Natural killer cell treated with Interleukin-12 subunit alpha and Interleukin-12 subunit beta and Interleukin-15 and Interleukin-18, amount 100 ng/mL, for 72 hours (primary cell): ENCODE measurements at regions not wholly inside any gene's neighbourhood (a gene's known extent, or its start where the extent isn't known, plus 50 kb on each side); places are given as distances from the start of the nearest gene placed in this dataset.

ENCODE experiments used
- ATAC-seq, 2 donors: fragments of 150-1000 bp; cut with Tn5 transposase in 1 of 2; sonication (Bioruptor Pico), chemical (Tn5 transposase) in 1 of 2; 2 replicates each; pipeline ENCODE4 v1.10.0; 2021
- DNase-seq: peaks from one replicate; pipeline ENCODE4 v3.0.0; 2022; ENCODE audit warnings: low spot score
- H3K27ac Mint-ChIP-seq, 2 donors: 1 replicate in 1 of 2; 2 replicates in 1 of 2; pipeline ENCODE4 v1.8.0; 2022; ENCODE audit warnings: mixed read lengths in 2 of 2, mild to moderate bottlenecking in 1 of 2, moderate library complexity in 1 of 2
- H3K27me3 Mint-ChIP-seq, 2 donors: 1 replicate in 1 of 2; 2 replicates in 1 of 2; pipeline ENCODE4 v1.8.0; 2022; ENCODE audit warnings: mixed read lengths in 2 of 2
- H3K36me3 Mint-ChIP-seq: one replicate; pipeline ENCODE4 v1.8.0; 2022; ENCODE audit warnings: mixed read lengths
- H3K4me1 Mint-ChIP-seq, 2 donors: 1 replicate in 1 of 2; 2 replicates in 1 of 2; pipeline ENCODE4 v1.8.0; 2022; ENCODE audit warnings: low read depth in 2 of 2, mixed read lengths in 2 of 2, mild to moderate bottlenecking in 1 of 2
- H3K4me3 Mint-ChIP-seq: one replicate; pipeline ENCODE4 v1.8.0; 2022; ENCODE audit warnings: mixed read lengths
- H3K9me3 Mint-ChIP-seq: 2 replicates; pipeline ENCODE4 v1.8.0; 2022; ENCODE audit warnings: mixed read lengths

GRCh38 chr13:77480066-77480465, 55.4 kb upstream of the SCEL start:
- Mint-ChIP-seq H3K27me3 (peaks cover under 1 to 12% of the 10 kb centered on the region in 2 donors), H3K9me3 (no peaks in the 10 kb centered on the region), H3K27ac (no peak overlapping the region), H3K4me3 (no peak overlapping the region), H3K4me1 (peaks cover 4 to 6% of the 10 kb centered on the region in 2 donors), H3K36me3 (no peaks in the 10 kb centered on the region)
- DNase-seq (no peak), ATAC-seq (no peak)

GRCh38 chr13:77479326-77479725, 56.2 kb upstream of the SCEL start:
- DNase-seq (no peak), ATAC-seq (no peak)
- Mint-ChIP-seq H3K4me3 (no peak overlapping the region), H3K27me3 (peaks cover 0 to 12% of the 10 kb centered on the region in 2 donors), H3K4me1 (peaks cover 4 to 6% of the 10 kb centered on the region in 2 donors), H3K9me3 (no peaks in the 10 kb centered on the region), H3K36me3 (no peaks in the 10 kb centered on the region), H3K27ac (no peak overlapping the region)

- no peaks in the 10 kb centered on the region for H3K9me3 Mint-ChIP-seq
- no peak overlapping the region for H3K27ac Mint-ChIP-seq
- DNase-seq (no peak), ATAC-seq (no peak)
- peaks cover 4 to 6% of the 10 kb centered on the region in 2 donors for H3K4me1 Mint-ChIP-seq
- peak overlapping the region; percentile 80 for H3K4me3 Mint-ChIP-seq
- H3K27me3 Mint-ChIP-seq = peaks cover 0 to 12% of the 10 kb centered on the region in 2 donors
- no peaks in the 10 kb centered on the region for H3K36me3 Mint-ChIP-seq
Measured at GRCh38 chr13:77477299-77477848, 58.1 kb upstream of the SCEL start.

- Mint-ChIP-seq H3K4me3 (no peak overlapping the region), H3K36me3 (no peaks in the 10 kb centered on the region)
Measured at GRCh38 chr13:77476456-77476855, 59.0 kb upstream of the SCEL start.

GRCh38 chr13:77475345-77476084, 60.0 kb upstream of the SCEL start:
- Mint-ChIP-seq H3K27ac (no peak overlapping the region), H3K4me3 (no peak overlapping the region), H3K27me3 (peaks cover 0 to 5% of the 10 kb centered on the region in 2 donors), H3K9me3 (no peaks in the 10 kb centered on the region), H3K36me3 (no peaks in the 10 kb centered on the region), H3K4me1 (peaks cover 4 to 6% of the 10 kb centered on the region in 2 donors)
- DNase-seq (no peak), ATAC-seq (no peak)

More at GRCh38 chr13:77476456-77476855, 59.0 kb upstream of the SCEL start:
- Mint-ChIP-seq H3K27me3 (peaks cover 0 to 12% of the 10 kb centered on the region in 2 donors), H3K4me1 (peaks cover 4 to 6% of the 10 kb centered on the region in 2 donors), H3K9me3 (no peaks in the 10 kb centered on the region), H3K27ac (no peak overlapping the region)
- no peak for DNase-seq
- ATAC-seq = no peak

- Mint-ChIP-seq H3K9me3 (no peaks in the 10 kb centered on the region), H3K36me3 (no peaks in the 10 kb centered on the region), H3K4me3 (no peak overlapping the region), H3K27me3 (peaks cover 0 to 10% of the 10 kb centered on the region in 2 donors), H3K4me1 (no peaks in the 10 kb centered on the region), H3K27ac (no peak overlapping the region)
- ATAC-seq = no peak
- DNase-seq = no peak
Measured at GRCh38 chr13:77470986-77471385, 64.5 kb upstream of the SCEL start.

GRCh38 chr13:77466753-77467422, 68.6 kb upstream of the SCEL start:
- H3K4me1 Mint-ChIP-seq = no peaks in the 10 kb centered on the region
- H3K36me3 Mint-ChIP-seq = no peaks in the 10 kb centered on the region
- peaks cover 10 to 16% of the 10 kb centered on the region in 2 donors for H3K27me3 Mint-ChIP-seq
- no peak for ATAC-seq
- DNase-seq = no peak
- H3K27ac Mint-ChIP-seq = no peak overlapping the region
- H3K9me3 Mint-ChIP-seq = no peaks in the 10 kb centered on the region
- no peak overlapping the region for H3K4me3 Mint-ChIP-seq

GRCh38 chr13:77465603-77466195, 69.8 kb upstream of the SCEL start:
- Mint-ChIP-seq H3K36me3 (no peaks in the 10 kb centered on the region), H3K4me1 (no peaks in the 10 kb centered on the region), H3K27me3 (peaks cover 14 to 18% of the 10 kb centered on the region in 2 donors), H3K27ac (no peak overlapping the region), H3K4me3 (no peak overlapping the region), H3K9me3 (no peaks in the 10 kb centered on the region)
- ATAC-seq (no peak), DNase-seq (no peak)

- Mint-ChIP-seq H3K4me3 (no peak overlapping the region), H3K27me3 (peaks cover 17 to 31% of the 10 kb centered on the region in 2 donors), H3K4me1 (no peaks in the 10 kb centered on the region), H3K9me3 (no peaks in the 10 kb centered on the region), H3K27ac (no peak overlapping the region), H3K36me3 (no peaks in the 10 kb centered on the region)
- DNase-seq (no peak), ATAC-seq (no peak)
Measured at GRCh38 chr13:77460195-77460594, 75.3 kb upstream of the SCEL start.

- Mint-ChIP-seq H3K9me3 (no peaks in the 10 kb centered on the region), H3K36me3 (no peaks in the 10 kb centered on the region), H3K27ac (no peak overlapping the region), H3K27me3 (peaks cover 17 to 35% of the 10 kb centered on the region in 2 donors), H3K4me1 (no peaks in the 10 kb centered on the region), H3K4me3 (no peak overlapping the region)
- ATAC-seq = no peak
- DNase-seq = no peak
Measured at GRCh38 chr13:77459592-77459991, 75.9 kb upstream of the SCEL start.

- ATAC-seq (no peak), DNase-seq (no peak)
Measured at GRCh38 chr13:77458736-77459135, 76.8 kb upstream of the SCEL start.

GRCh38 chr13:77457966-77458365, 77.5 kb upstream of the SCEL start:
- no peak overlapping the region for H3K4me3 Mint-ChIP-seq
- H3K4me1 Mint-ChIP-seq = no peaks in the 10 kb centered on the region
- no peak for ATAC-seq
- no peak overlapping the region for H3K27ac Mint-ChIP-seq
- H3K27me3 Mint-ChIP-seq = peaks cover 20 to 45% of the 10 kb centered on the region in 2 donors
- no peak for DNase-seq
- H3K36me3 Mint-ChIP-seq = no peaks in the 10 kb centered on the region
- H3K9me3 Mint-ChIP-seq = no peaks in the 10 kb centered on the region

More at GRCh38 chr13:77458736-77459135, 76.8 kb upstream of the SCEL start:
- peaks cover 20 to 43% of the 10 kb centered on the region in 2 donors for H3K27me3 Mint-ChIP-seq
- no peaks in the 10 kb centered on the region for H3K36me3 Mint-ChIP-seq
- H3K9me3 Mint-ChIP-seq = no peaks in the 10 kb centered on the region
- no peaks in the 10 kb centered on the region for H3K4me1 Mint-ChIP-seq
- H3K27ac Mint-ChIP-seq = no peak overlapping the region
- no peak overlapping the region for H3K4me3 Mint-ChIP-seq

GRCh38 chr13:77456271-77456670, 79.2 kb upstream of the SCEL start:
- Mint-ChIP-seq H3K27me3 (peaks cover 12 to 31% of the 10 kb centered on the region in 2 donors), H3K4me3 (no peak overlapping the region), H3K36me3 (no peaks in the 10 kb centered on the region), H3K4me1 (no peaks in the 10 kb centered on the region), H3K9me3 (no peaks in the 10 kb centered on the region), H3K27ac (no peak overlapping the region)
- DNase-seq (no peak), ATAC-seq (no peak)

- no peaks in the 10 kb centered on the region for H3K4me1 Mint-ChIP-seq
- peaks cover 21% of the 10 kb centered on the region in 2 donors for H3K27me3 Mint-ChIP-seq
- no peak overlapping the region for H3K27ac Mint-ChIP-seq
- no peak overlapping the region for H3K4me3 Mint-ChIP-seq
- no peak for DNase-seq
- no peak for ATAC-seq
- no peaks in the 10 kb centered on the region for H3K9me3 Mint-ChIP-seq
- H3K36me3 Mint-ChIP-seq = no peaks in the 10 kb centered on the region
Measured at GRCh38 chr13:77449265-77449664, 86.2 kb upstream of the SCEL start.
